Panc1 (cell line): ENCODE measurements at regions not wholly inside any gene's neighbourhood (a gene's known extent, or its start where the extent isn't known, plus 50 kb on each side); places are given as distances from the start of the nearest gene placed in this dataset.

Experiments used
- ATAC-seq: fragments of 200-7000 bp; cut with Tn5 transposase; 2 replicates; pipeline ENCODE4 v1.9.1; 2020; ENCODE audit warnings: mild to moderate bottlenecking, moderate library complexity
- BruUV-seq: library from RNA; stranded (reverse); fragments of 400-500 nt; replicated peaks from 2 replicates; lab custom pipeline; 2021; lab: Mats Ljungman, UMichigan
- CTCF ChIA-PET: fragments of 300-600 bp; sonication (Branson Sonifier 250); formaldehyde crosslinking; loops from one replicate; lab custom pipeline; 2022; ENCODE audit warnings: antibody characterized with exemption; lab: Charles Lee
- POLR2A ChIA-PET: fragments of 300-600 bp; sonication (Branson Sonifier 250); formaldehyde crosslinking; loops from one replicate; lab custom pipeline; 2022; ENCODE audit warnings: antibody characterized with exemption; lab: Charles Lee
- DNase-seq: peaks from one replicate; pipeline ENCODE4 v3.0.0-alpha.2; 2010; ENCODE audit warnings: low read depth, low spot score
- H3K27ac ChIP-seq: 2 replicates; pipeline ENCODE4 v1.5.1; 2011; ENCODE audit warnings: mild to moderate bottlenecking, low read length, inconsistent platforms
- H3K27me3 ChIP-seq: fragments of 200-500 bp; sonication (Bioruptor generic); 2 replicates; pipeline ENCODE4 v1.6.0; 2014; ENCODE audit warnings: low read length, inconsistent platforms; ENCODE audit not compliant: control insufficient read depth, insufficient read depth
- H3K36me3 ChIP-seq: fragments of 200-500 bp; sonication (Bioruptor generic); 2 replicates; pipeline ENCODE4 v1.5.1; 2014; ENCODE audit warnings: inconsistent platforms, mild to moderate bottlenecking, low read length, moderate library complexity; ENCODE audit not compliant: control insufficient read depth, insufficient read depth
- H3K4me1 ChIP-seq: 2 replicates; pipeline ENCODE4 v1.5.1; 2011; ENCODE audit warnings: inconsistent platforms, mild to moderate bottlenecking, low read length, moderate library complexity; ENCODE audit not compliant: control insufficient read depth, insufficient read depth
- H3K4me3 ChIP-seq, 2 experiments: 2 replicates each; pipeline ENCODE4 v1.5.1; 2011 to 2012; ENCODE audit warnings: low read depth in 2 of 2, low read length in 2 of 2, mild to moderate bottlenecking in 2 of 2, inconsistent platforms in 1 of 2, moderate library complexity in 1 of 2
- H3K9me3 ChIP-seq: fragments of 200-500 bp; sonication (Bioruptor generic); 2 replicates; pipeline ENCODE4 v1.5.1; 2014; ENCODE audit warnings: low read depth, mild to moderate bottlenecking, inconsistent platforms, low read length, moderate library complexity; ENCODE audit not compliant: control insufficient read depth, insufficient read depth
- POLR2AphosphoS5 ChIP-seq: IDR thresholded peaks from 2 replicates; pipeline ENCODE4 v1.6.1; 2012; ENCODE audit warnings: mild to moderate bottlenecking, low read depth, low read length, moderate library complexity
- SIN3A ChIP-seq: IDR thresholded peaks from 2 replicates; pipeline ENCODE4 v1.6.1; 2012; ENCODE audit warnings: low read depth, mild to moderate bottlenecking, low read length, moderate library complexity, borderline replicate concordance; ENCODE audit not compliant: insufficient read depth
- TCF7L2 ChIP-seq: IDR thresholded peaks from 2 replicates; pipeline ENCODE4 v1.6.1; 2011; ENCODE audit warnings: mild to moderate bottlenecking, low read depth, low read length, inconsistent platforms
- in situ Hi-C: cut with HindIII; loops from 2 replicates; pipeline ENCODE4 v1.10.0; 2016; ENCODE audit warnings: low sequenced_read_pairs, low pct_unique_long_range_greater_than_20kb
- intact Hi-C: fragments of 100-400 bp; cut with micrococcal nuclease; formaldehyde crosslinking; loops from one replicate; pipeline ENCODE4 v1.10.0; 2022; ENCODE audit not compliant: unreplicated experiment
- TF ChIP-seq, protein P1 (sequence below), 2 experiments: IDR thresholded peaks; 2 replicates each; pipeline ENCODE4 v1.6.1; 2011 to 2012; ENCODE audit warnings: low read depth in 2 of 2, control low read depth in 1 of 2, low read length in 1 of 2, mild to moderate bottlenecking in 1 of 2, moderate library complexity in 1 of 2; ENCODE audit not compliant: insufficient read depth in 1 of 2
- TF ChIP-seq, protein P2 (sequence below): fragments of 450-650 bp; IDR thresholded peaks from 2 replicates; pipeline ENCODE4 v1.5.1; 2017; ENCODE audit warnings: mild to moderate bottlenecking

DNA sequence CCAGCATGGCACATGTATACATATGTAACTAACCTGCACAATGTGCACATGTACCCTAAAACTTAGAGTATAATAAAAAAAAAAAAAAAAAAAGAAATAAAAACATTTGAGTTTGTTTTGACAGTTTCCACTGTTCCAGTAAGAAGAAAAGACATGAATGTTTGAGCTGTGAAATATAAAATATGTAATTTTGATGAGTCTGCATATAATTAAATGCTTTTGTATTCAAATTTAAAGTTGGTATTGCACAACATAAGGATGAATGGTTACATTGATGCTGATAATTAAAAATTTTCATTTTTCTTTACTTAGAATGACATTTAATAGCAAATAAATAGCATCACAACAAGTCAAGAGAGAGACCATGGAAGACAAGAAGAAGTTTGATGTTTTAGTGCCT lies 212.0 kb upstream of the RRP15 start:
- ATAC-seq, result no peak
- in situ Hi-C loops (no loop called here), intact Hi-C loops (no loop called here)
- ChIA-PET CTCF (no interaction called here), POLR2A (no interaction called here)
- Histone ChIP-seq H3K4me1 (no peaks in the 10 kb centered on the region), H3K27ac (no peak overlapping the region), H3K27me3 (no peaks in the 10 kb centered on the region), H3K4me3 (no peak overlapping the region), H3K9me3 (no peaks in the 10 kb centered on the region), H3K36me3 (no peaks in the 10 kb centered on the region)
- no peak for DNase-seq
- no peak for TF ChIP-seq TCF7L2
- BruUV-seq, result no TSS peak

DNA sequence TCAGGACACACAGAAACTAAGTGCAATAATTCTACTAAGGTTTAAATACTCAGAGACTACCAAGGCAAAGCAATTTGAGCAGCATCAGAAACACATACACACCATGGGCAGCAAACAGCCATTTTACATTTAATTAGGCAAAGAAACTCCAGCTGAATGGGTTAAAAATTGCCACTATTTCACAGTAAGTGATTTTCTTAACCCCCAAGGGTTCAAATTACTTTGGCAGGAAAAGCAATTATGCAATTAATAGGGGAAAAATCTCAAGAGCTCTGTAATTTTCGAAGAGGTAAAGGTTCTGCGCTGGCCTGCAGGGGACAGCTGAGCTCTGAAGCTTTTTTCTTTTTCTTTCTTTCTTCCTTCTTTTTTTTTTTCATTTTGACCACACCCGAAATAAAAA lies 206.2 kb upstream of the RRP15 start:
- no peak for ATAC-seq
- intact Hi-C loops (no loop called here), in situ Hi-C loops (no loop called here)
- CTCF ChIA-PET, result no interaction called here
- no peak for DNase-seq
- H3K4me1 ChIP-seq, result no peaks in the 10 kb centered on the region
- POLR2A ChIA-PET, result no interaction called here
- H3K27me3 ChIP-seq, result no peaks in the 10 kb centered on the region
- H3K9me3 ChIP-seq, result no peaks in the 10 kb centered on the region
- no peak overlapping the region for H3K4me3 ChIP-seq
- H3K36me3 ChIP-seq, result no peaks in the 10 kb centered on the region
- no peak overlapping the region for H3K27ac ChIP-seq
- TF ChIP-seq, protein P1, sequence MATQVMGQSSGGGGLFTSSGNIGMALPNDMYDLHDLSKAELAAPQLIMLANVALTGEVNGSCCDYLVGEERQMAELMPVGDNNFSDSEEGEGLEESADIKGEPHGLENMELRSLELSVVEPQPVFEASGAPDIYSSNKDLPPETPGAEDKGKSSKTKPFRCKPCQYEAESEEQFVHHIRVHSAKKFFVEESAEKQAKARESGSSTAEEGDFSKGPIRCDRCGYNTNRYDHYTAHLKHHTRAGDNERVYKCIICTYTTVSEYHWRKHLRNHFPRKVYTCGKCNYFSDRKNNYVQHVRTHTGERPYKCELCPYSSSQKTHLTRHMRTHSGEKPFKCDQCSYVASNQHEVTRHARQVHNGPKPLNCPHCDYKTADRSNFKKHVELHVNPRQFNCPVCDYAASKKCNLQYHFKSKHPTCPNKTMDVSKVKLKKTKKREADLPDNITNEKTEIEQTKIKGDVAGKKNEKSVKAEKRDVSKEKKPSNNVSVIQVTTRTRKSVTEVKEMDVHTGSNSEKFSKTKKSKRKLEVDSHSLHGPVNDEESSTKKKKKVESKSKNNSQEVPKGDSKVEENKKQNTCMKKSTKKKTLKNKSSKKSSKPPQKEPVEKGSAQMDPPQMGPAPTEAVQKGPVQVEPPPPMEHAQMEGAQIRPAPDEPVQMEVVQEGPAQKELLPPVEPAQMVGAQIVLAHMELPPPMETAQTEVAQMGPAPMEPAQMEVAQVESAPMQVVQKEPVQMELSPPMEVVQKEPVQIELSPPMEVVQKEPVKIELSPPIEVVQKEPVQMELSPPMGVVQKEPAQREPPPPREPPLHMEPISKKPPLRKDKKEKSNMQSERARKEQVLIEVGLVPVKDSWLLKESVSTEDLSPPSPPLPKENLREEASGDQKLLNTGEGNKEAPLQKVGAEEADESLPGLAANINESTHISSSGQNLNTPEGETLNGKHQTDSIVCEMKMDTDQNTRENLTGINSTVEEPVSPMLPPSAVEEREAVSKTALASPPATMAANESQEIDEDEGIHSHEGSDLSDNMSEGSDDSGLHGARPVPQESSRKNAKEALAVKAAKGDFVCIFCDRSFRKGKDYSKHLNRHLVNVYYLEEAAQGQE (IDR thresholded peaks at IDR 0.05; ENCODE audit: insufficient read depth in 1 of 2, low read depth in 2 of 2, low read length in 1 of 2), result no peak
- TF ChIP-seq POLR2AphosphoS5, result no peak
- TF ChIP-seq, protein P2, sequence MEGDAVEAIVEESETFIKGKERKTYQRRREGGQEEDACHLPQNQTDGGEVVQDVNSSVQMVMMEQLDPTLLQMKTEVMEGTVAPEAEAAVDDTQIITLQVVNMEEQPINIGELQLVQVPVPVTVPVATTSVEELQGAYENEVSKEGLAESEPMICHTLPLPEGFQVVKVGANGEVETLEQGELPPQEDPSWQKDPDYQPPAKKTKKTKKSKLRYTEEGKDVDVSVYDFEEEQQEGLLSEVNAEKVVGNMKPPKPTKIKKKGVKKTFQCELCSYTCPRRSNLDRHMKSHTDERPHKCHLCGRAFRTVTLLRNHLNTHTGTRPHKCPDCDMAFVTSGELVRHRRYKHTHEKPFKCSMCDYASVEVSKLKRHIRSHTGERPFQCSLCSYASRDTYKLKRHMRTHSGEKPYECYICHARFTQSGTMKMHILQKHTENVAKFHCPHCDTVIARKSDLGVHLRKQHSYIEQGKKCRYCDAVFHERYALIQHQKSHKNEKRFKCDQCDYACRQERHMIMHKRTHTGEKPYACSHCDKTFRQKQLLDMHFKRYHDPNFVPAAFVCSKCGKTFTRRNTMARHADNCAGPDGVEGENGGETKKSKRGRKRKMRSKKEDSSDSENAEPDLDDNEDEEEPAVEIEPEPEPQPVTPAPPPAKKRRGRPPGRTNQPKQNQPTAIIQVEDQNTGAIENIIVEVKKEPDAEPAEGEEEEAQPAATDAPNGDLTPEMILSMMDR, result no peak
- no peak for TF ChIP-seq SIN3A
- TF ChIP-seq TCF7L2, result no peak
- BruUV-seq, result no TSS peak

DNA sequence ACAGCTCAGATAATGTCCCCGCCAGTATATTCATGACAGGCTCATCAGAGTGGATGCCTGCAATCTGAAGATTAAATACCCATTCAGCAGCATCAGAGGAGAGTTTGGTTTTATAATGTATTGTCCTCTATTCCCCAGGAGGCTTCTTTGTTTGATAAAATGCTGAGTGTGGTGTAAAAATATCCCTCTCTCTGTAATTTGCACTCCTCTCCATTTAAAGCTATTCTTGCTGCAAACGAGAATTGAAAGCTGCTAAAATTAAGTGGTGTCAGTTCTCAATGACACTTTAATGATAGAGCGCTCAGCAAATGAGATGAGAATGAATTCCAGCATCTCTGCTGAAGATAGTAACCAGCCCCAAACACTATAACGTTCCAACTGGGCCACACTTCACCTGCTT lies 205.7 kb upstream of the RRP15 start:
- Histone ChIP-seq H3K27me3 (no peaks in the 10 kb centered on the region), H3K4me3 (no peak overlapping the region), H3K4me1 (no peaks in the 10 kb centered on the region), H3K36me3 (no peaks in the 10 kb centered on the region), H3K9me3 (no peaks in the 10 kb centered on the region), H3K27ac (no peak overlapping the region)
- TF ChIP-seq TCF7L2 (no peak), POLR2AphosphoS5 (no peak), SIN3A (no peak)
- TF ChIP-seq, protein P2, result no peak
- TF ChIP-seq, protein P1 (IDR thresholded peaks at IDR 0.05; ENCODE audit: insufficient read depth in 1 of 2, low read depth in 2 of 2, low read length in 1 of 2), result no peak
- no peak for DNase-seq
- no TSS peak for BruUV-seq
- ChIA-PET CTCF (no interaction called here), POLR2A (no interaction called here)
- intact Hi-C loops, result no loop called here
- no peak for ATAC-seq
- in situ Hi-C loops, result no loop called here
